H9 (cell line): ENCODE measurements at regions not wholly inside any gene's neighbourhood (a gene's known extent, or its start where the extent isn't known, plus 50 kb on each side); places are given as distances from the start of the nearest gene placed in this dataset.

Source experiments
- DNase-seq: peaks from one replicate; pipeline ENCODE4 v3.0.0-alpha.2; 2017
- H2AFZ ChIP-seq: one replicate; pipeline ENCODE4 v1.6.1; 2013; ENCODE audit warnings: mild to moderate bottlenecking, low read length, control low read depth, moderate library complexity
- H2AK5ac ChIP-seq: 2 replicates; pipeline ENCODE4 v1.6.1; 2013; ENCODE audit warnings: low read length, control low read depth, mixed read lengths; ENCODE audit not compliant: insufficient read length
- H2BK120ac ChIP-seq: one replicate; pipeline ENCODE4 v1.6.1; 2013; ENCODE audit warnings: low read depth, mild to moderate bottlenecking, low read length, control low read depth, inconsistent platforms; ENCODE audit not compliant: poor library complexity, severe bottlenecking
- H2BK12ac ChIP-seq: 2 replicates; pipeline ENCODE4 v1.6.1; 2013; ENCODE audit warnings: low read length, control low read depth, mixed read lengths, low read depth; ENCODE audit not compliant: insufficient read length
- H2BK15ac ChIP-seq: 2 replicates; pipeline ENCODE4 v1.6.1; 2013; ENCODE audit warnings: low read depth, low read length, control low read depth
- H2BK20ac ChIP-seq: one replicate; pipeline ENCODE4 v1.6.1; 2013; ENCODE audit warnings: low read depth, mild to moderate bottlenecking, low read length, control low read depth, inconsistent platforms; ENCODE audit not compliant: poor library complexity, severe bottlenecking
- H2BK5ac ChIP-seq: 2 replicates; pipeline ENCODE4 v1.6.1; 2013; ENCODE audit warnings: low read length, control low read depth, mixed read lengths; ENCODE audit not compliant: insufficient read length
- H3K14ac ChIP-seq: 2 replicates; pipeline ENCODE4 v1.6.1; 2013; ENCODE audit warnings: low read length, control low read depth; ENCODE audit not compliant: insufficient read depth
- H3K18ac ChIP-seq: 2 replicates; pipeline ENCODE4 v1.6.1; 2013; ENCODE audit warnings: low read depth, mild to moderate bottlenecking, mixed read lengths, low read length, control low read depth; ENCODE audit not compliant: insufficient read length
- H3K23ac ChIP-seq: 2 replicates; pipeline ENCODE4 v1.6.1; 2013; ENCODE audit warnings: low read length, control low read depth, mixed read lengths, low read depth; ENCODE audit not compliant: insufficient read length
- H3K23me2 ChIP-seq: 2 replicates; pipeline ENCODE4 v1.6.1; 2013; ENCODE audit warnings: low read depth, mild to moderate bottlenecking, mixed read lengths, low read length, control low read depth; ENCODE audit not compliant: insufficient read length, poor library complexity, severe bottlenecking
- H3K27ac ChIP-seq: 2 replicates; pipeline ENCODE4 v1.5.1; 2013; ENCODE audit warnings: low read length, control low read depth, mixed read lengths, low read depth; ENCODE audit not compliant: insufficient read length
- H3K27me3 ChIP-seq: 2 replicates; pipeline ENCODE4 v1.6.1; 2013; ENCODE audit warnings: low read length, control low read depth, inconsistent platforms; ENCODE audit not compliant: insufficient read depth
- H3K4ac ChIP-seq: 2 replicates; pipeline ENCODE4 v1.6.1; 2013; ENCODE audit warnings: low read depth, mild to moderate bottlenecking, control low read depth, inconsistent platforms, low read length, moderate library complexity
- H3K4me1 ChIP-seq: 2 replicates; pipeline ENCODE4 v1.6.1; 2013; ENCODE audit warnings: low read length, control low read depth, inconsistent platforms; ENCODE audit not compliant: insufficient read depth
- H3K4me2 ChIP-seq: 2 replicates; pipeline ENCODE4 v1.6.1; 2013; ENCODE audit warnings: low read length, control low read depth, mixed read lengths; ENCODE audit not compliant: insufficient read length, insufficient read depth
- H3K56ac ChIP-seq: 2 replicates; pipeline ENCODE4 v1.6.1; 2013; ENCODE audit warnings: low read depth, mild to moderate bottlenecking, mixed read lengths, low read length, control low read depth; ENCODE audit not compliant: insufficient read length
- H3K79me1 ChIP-seq: 2 replicates; pipeline ENCODE4 v1.6.1; 2013; ENCODE audit warnings: low read depth, mild to moderate bottlenecking, moderate library complexity, low read length, control low read depth, inconsistent platforms; ENCODE audit not compliant: insufficient read depth, poor library complexity, severe bottlenecking
- H3K79me2 ChIP-seq: 2 replicates; pipeline ENCODE4 v1.6.1; 2013; ENCODE audit warnings: low read length, control low read depth, inconsistent platforms; ENCODE audit not compliant: insufficient read depth
- H3K9ac ChIP-seq: 2 replicates; pipeline ENCODE4 v1.6.1; 2013; ENCODE audit warnings: low read length, control low read depth, mixed read lengths; ENCODE audit not compliant: insufficient read length; ENCODE audit errors: extremely low read depth
- H3K9me3 ChIP-seq: one replicate; pipeline ENCODE4 v1.6.1; 2013; ENCODE audit warnings: low read depth, low read length, inconsistent platforms; ENCODE audit not compliant: control insufficient read depth
- H3T11ph ChIP-seq: one replicate; pipeline ENCODE4 v1.6.1; 2013; ENCODE audit warnings: mild to moderate bottlenecking, low read length, control low read depth, inconsistent platforms
- H4K20me1 ChIP-seq: one replicate; pipeline ENCODE4 v1.6.1; 2013; ENCODE audit not compliant: control insufficient read depth, insufficient read length, insufficient read depth
- H4K5ac ChIP-seq: 2 replicates; pipeline ENCODE4 v1.6.1; 2013; ENCODE audit warnings: low read depth, mild to moderate bottlenecking, mixed read lengths, low read length, control low read depth; ENCODE audit not compliant: insufficient read length
- H4K8ac ChIP-seq: replicated peaks from 2 replicates; pipeline ENCODE4 v1.6.1; 2013; ENCODE audit warnings: low read length, control low read depth, mixed read lengths, low read depth; ENCODE audit not compliant: insufficient read length
- H4K91ac ChIP-seq: 2 replicates; pipeline ENCODE4 v1.6.1; 2013; ENCODE audit warnings: low read depth, mild to moderate bottlenecking, moderate library complexity, mixed read lengths, low read length, control low read depth; ENCODE audit not compliant: insufficient read length
- H3K27ac Mint-ChIP-seq, 3 experiments: 2 replicates in 2 of 3; 3 replicates in 1 of 3; pipeline ENCODE4 v1.8.0; 2020 to 2021; ENCODE audit warnings: mixed read lengths in 3 of 3, mild to moderate bottlenecking in 1 of 3, moderate library complexity in 1 of 3
- H3K27me3 Mint-ChIP-seq: 2 replicates; pipeline ENCODE4 v1.8.0; 2021; ENCODE audit warnings: low read depth, mild to moderate bottlenecking, moderate library complexity, mixed read lengths
- H3K36me3 Mint-ChIP-seq, 3 experiments: 2 replicates in 2 of 3; 3 replicates in 1 of 3; pipeline ENCODE4 v1.8.0; 2020 to 2021; ENCODE audit warnings: low read depth in 3 of 3, mixed read lengths in 3 of 3; ENCODE audit not compliant: insufficient read depth in 1 of 3
- H3K4me1 Mint-ChIP-seq, 2 experiments: 2 replicates each; pipeline ENCODE4 v1.8.0; 2020; ENCODE audit warnings: mixed read lengths in 2 of 2
- H3K4me3 Mint-ChIP-seq, 2 experiments: 2 replicates in 1 of 2; 3 replicates in 1 of 2; pipeline ENCODE4 v1.8.0; 2020 to 2021; ENCODE audit warnings: mild to moderate bottlenecking in 2 of 2, mixed read lengths in 2 of 2, moderate library complexity in 1 of 2
- H3K9me3 Mint-ChIP-seq, 2 experiments: 2 replicates in 1 of 2; 3 replicates in 1 of 2; pipeline ENCODE4 v1.8.0; 2020; ENCODE audit warnings: mild to moderate bottlenecking in 2 of 2, mixed read lengths in 2 of 2, moderate library complexity in 1 of 2
- TF ChIP-seq, protein P1 (sequence below): fragments of 200-600 bp; sonication (generic); conservative IDR thresholded peaks from 3 replicates; pipeline ENCODE4 v1.8.0; 2021; ENCODE audit warnings: antibody characterized with exemption, mild to moderate bottlenecking

DNA sequence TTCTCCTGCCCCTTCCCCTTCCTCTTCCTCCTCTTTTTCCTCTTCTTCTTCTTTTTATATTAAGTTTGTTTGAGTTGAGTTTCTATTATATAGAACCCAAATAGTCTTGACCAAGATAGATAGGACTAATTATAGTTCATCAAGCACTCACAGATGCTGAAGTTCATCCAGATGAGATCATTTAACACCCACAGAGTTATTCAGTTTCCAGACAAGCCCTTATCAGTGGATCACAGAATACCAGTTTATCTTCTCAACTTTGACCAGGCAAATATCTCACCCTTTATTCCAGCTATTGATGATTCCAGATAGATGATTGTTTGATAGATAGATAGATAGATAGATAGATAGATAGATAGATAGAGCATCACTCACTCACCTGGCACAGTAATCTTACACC lies 87.5 kb downstream of the AXIN2 start:
- Mint-ChIP-seq H3K27ac (no peak overlapping the region), H3K4me3 (no peak overlapping the region), H3K36me3 (no peaks in the 10 kb centered on the region), H3K4me1 (peaks cover 4 to 5% of the 10 kb centered on the region in 2 experiments; a peak in 3 of 4 replicates), H3K9me3 (peaks cover 0 to 5% of the 10 kb centered on the region in 2 experiments; a peak in 3 of 5 replicates), H3K27me3 (peaks cover 10% of the 10 kb centered on the region)
- no peaks in the 10 kb centered on the region for H3K23me2 ChIP-seq
- no peak overlapping the region for H3K4ac ChIP-seq
- no peak overlapping the region for H4K5ac ChIP-seq
- no peaks in the 10 kb centered on the region for H3K79me1 ChIP-seq
- no peak overlapping the region for H3K27ac ChIP-seq
- no peak overlapping the region for H2AFZ ChIP-seq
- no peak overlapping the region for H4K8ac ChIP-seq
- no peak overlapping the region for H2BK5ac ChIP-seq
- no peak overlapping the region for H2BK12ac ChIP-seq
- H3K4me1 ChIP-seq: no peaks in the 10 kb centered on the region
- no peak overlapping the region for H3K14ac ChIP-seq
- DNase-seq: no peak
- H4K91ac ChIP-seq: no peak overlapping the region
- no peaks in the 10 kb centered on the region for H4K20me1 ChIP-seq
- H3K9ac ChIP-seq: no peak overlapping the region
- no peak overlapping the region for H3K18ac ChIP-seq
- H2AK5ac ChIP-seq: no peak overlapping the region
- no peak overlapping the region for H2BK15ac ChIP-seq
- TF ChIP-seq, protein P1, sequence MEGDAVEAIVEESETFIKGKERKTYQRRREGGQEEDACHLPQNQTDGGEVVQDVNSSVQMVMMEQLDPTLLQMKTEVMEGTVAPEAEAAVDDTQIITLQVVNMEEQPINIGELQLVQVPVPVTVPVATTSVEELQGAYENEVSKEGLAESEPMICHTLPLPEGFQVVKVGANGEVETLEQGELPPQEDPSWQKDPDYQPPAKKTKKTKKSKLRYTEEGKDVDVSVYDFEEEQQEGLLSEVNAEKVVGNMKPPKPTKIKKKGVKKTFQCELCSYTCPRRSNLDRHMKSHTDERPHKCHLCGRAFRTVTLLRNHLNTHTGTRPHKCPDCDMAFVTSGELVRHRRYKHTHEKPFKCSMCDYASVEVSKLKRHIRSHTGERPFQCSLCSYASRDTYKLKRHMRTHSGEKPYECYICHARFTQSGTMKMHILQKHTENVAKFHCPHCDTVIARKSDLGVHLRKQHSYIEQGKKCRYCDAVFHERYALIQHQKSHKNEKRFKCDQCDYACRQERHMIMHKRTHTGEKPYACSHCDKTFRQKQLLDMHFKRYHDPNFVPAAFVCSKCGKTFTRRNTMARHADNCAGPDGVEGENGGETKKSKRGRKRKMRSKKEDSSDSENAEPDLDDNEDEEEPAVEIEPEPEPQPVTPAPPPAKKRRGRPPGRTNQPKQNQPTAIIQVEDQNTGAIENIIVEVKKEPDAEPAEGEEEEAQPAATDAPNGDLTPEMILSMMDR: no peak
- no peak overlapping the region for H3K4me2 ChIP-seq
- H3T11ph ChIP-seq: no peak overlapping the region
- H2BK120ac ChIP-seq: no peak overlapping the region
- H2BK20ac ChIP-seq: no peak overlapping the region
- no peaks in the 10 kb centered on the region for H3K9me3 ChIP-seq
- no peaks in the 10 kb centered on the region for H3K79me2 ChIP-seq
- no peak overlapping the region for H3K23ac ChIP-seq
- no peaks in the 10 kb centered on the region for H3K27me3 ChIP-seq
- no peak overlapping the region for H3K56ac ChIP-seq
